Glomerular visceral epithelial cell (primary cell): ENCODE measurements at regions not wholly inside any gene's neighbourhood (a gene's known extent, or its start where the extent isn't known, plus 50 kb on each side); places are given as distances from the start of the nearest gene placed in this dataset.

Experiments
- DNase-seq: peaks from one replicate; pipeline ENCODE4 v3.0.0-alpha.2; 2016; ENCODE audit errors: extremely low spot score

DNA sequence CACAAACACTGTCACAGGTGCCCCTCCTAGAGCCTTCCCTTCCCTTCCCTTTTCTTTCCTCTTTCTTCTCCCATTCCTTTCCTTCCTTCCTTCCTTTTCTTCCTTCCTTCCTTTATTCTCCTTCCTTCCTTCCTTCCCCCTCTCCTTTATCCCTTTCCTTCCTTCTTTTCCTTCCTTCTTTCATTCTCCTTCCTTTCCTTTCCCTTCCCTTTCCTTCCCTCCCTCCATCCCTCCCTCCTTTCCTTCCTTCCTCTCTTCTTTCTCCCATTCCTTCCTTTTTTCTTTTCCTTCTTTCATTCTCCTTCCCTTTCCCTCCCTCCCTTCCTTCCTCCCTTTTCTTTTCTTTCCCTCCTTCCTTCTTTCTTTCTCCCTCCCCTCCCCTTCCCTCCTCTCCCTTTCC is 170.0 kb downstream of the ENGASE start:
- DNase-seq = no peak

DNA sequence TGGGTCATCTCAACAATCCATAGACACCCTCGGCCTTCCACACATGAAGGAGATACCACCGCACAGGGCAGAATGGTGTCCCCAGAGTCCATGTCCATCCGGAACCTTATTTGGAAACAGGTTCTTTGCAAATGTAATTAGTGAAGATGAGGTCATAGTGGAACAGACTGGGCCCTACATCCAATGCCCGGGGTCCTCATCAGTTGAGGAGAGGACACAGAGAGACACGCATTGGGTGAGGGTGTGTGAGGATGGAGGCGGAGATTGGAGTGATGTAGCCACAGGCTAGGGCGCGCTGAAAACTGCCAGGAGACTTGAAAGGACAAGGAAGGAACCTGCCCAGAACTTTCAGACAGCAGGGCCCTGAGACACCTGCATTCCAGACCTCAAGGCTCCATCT is 169.4 kb downstream of the ENGASE start:
- DNase-seq = no peak

DNA sequence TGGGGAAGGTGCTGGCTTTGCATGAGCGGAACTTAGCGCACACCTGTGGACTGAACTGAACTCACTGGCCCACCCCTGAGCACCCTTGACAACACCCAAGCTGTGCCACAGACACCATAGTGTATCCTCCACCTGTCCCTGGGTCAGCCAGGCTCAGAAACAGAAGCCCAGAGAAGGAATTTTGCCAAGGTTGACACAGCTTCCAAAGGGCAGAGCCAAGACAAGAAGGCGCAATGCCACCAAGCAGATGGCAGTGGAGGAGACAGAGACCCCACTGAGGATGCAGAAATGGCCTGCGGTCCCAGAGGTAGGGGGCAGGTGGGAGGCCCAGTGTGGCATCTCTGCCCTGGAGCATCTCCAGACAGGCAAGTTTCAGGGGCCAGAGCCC is 169.0 kb downstream of the ENGASE start:
- no peak for DNase-seq

DNA sequence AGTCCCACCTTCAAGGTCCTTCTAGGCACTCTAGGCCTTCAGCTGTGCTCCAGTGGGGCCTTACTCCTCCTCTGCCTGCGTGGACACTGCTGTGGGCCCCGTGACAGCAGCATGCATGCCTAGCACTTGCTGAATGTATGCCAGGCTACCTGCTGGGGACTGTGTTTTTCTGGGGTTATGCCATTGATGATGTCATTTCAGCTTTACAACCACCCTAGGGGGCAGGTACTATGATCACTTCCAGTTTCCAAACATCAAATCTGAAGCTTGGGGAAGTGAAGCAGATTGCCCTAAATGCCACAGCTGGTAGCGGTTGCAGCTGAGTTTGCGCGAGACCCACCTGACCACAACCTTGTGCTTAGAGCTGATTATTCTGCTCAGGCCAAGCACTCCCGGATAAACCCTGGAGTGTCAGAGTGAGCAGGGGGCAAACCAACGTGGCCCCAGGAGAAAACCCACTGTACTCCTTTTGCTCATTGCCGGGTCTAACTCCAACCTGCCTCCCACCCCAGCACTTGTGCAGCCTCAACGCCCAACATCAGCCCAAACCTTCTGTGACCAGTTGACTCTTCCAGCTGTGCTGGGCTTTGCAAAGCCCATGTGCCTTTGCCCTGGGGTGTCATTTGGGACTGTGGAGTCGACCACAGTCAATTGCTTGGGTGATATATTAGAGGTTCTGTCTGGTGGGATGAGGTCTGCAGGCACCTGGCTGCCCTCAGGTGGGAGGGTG is 168.4 kb downstream of the ENGASE start:
- DNase-seq = no peak

DNA sequence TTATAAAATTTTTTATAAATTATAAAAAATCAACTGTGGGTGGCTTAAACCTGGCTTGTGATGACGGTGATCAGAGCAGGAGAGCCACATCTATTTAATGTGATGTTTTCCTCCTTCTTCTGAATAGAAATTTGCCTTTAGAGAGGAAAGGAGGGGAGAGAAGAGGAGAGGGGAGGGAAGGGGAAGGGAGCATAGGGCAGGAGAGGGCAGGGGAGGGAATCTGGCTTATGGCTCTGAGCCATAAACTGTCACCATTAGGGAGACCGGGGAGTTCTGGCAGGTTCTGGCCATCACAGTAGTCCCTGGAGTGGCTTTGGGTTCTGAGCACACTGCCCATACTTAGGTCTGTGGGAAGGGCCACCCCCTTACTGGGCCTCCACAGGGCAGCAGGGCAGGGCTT is 167.8 kb downstream of the ENGASE start:
- no peak for DNase-seq

DNA sequence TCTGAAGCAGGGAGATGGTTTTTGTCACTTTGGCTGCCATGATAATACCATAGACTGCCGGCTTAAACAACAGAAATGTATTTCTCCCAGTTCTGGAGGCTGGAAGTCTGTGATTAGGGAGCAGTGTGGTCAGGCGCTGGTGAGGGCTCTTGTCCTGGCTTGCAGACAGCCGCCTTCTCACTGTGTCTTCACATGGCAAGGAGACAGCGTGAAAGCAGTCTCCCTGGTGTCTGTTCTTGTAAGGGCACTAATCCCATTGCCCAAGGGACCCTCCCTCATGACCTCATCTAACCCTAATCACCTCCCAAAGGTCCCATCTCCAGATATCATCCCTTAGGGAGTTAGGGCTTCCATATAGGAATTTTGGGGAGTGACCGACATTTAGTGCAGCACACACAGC is 167.0 kb downstream of the ENGASE start:
- no peak for DNase-seq

DNA sequence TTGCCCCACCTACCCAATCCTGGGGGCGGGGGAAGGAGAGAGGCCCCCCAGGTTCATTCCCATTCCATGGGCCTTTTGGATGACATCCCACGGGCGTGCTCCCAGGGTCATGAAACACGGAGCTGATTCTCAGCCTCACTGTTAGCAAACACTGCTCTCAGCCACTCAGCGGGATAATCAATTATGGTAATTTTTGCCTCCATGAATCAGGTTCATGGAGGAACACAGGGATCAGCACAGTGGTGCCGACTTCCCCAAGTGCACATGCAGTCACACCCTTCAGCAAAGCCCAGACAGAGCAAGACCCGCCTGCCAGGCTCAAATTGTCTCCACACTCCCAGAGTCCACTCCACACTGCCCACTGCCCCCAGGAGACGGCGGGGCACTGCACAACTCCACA is 164.6 kb downstream of the ENGASE start:
- DNase-seq = no peak

DNA sequence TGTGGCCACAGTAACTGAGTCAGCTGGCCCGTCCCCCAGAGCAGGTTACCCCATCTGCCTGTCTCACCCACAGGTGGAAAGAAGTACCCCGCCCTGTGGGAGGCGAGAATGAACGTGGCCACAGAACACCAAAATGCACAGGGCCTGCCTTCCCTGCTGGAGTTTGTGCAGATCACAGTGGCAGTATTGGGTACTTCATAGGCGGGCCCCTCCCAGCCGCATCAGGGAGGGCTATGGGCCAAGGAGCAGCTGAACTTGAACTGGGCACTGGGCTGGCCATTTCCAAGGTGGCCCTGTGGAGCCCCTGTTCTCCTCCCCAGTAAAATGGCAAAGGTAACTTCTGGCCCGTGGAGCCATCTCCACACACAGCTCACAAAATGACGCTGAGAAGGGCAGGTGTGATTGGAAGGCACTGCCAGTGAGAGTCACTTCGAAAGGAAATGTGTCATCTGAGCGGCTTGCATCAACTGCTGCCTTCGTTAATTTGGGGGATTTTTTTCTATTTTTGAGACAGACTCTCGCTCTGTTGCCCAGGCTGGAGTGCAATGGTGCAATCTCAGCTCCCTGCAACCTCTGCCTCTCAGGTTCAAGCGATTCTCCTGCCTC is 162.9 kb downstream of the ENGASE start:
- no peak for DNase-seq

DNA sequence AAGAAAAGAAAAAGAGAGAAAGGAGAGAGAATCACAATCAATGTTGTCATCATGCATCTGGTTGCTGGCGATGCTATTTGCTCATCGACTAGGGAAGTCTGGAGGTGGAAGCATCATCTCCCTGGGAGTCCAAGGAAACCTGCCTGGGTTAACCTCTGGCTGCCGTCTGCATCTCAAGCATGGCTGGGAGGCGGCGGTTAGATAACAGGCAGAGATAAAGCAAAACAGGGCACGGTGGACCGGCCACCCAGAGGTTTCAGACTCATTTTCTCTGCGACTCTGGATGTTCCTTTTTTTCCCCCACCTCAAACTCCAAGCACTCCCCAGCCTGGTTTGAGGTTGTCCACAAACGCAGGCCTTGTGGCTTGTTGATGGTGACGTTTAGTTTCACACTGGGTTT is 161.2 kb downstream of the ENGASE start:
- DNase-seq = no peak

DNA sequence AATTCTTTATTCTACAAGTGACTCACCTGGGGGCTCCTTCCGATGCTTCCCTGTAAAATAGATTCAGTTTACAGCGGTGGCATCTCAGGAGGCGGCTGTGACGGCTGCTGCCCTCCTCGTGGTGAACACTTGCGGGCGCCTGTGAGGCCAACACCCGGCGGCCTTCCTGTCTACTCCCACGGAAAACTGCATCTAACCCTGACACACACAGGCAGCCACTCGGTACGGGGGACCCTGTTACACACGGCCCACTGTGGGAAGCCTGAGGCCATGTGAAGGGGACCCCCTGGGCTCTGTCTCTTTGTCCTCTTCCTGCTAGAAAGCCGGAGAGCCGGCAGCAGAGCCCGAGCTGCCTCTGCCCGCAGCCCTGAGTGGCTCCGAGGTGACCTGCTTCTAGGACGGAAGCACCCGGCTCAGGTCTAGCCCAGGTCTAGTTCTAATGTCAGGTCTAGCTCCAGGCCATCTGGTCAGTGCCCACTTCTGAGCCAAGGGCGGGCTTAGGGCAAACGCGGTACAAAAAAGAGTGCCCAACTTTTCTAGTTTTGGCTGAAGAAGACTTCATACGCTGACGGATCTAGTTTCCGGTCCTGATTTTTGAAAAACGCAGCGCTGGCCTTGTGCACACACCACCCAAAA is 159.4 kb downstream of the ENGASE start:
- no peak for DNase-seq

DNA sequence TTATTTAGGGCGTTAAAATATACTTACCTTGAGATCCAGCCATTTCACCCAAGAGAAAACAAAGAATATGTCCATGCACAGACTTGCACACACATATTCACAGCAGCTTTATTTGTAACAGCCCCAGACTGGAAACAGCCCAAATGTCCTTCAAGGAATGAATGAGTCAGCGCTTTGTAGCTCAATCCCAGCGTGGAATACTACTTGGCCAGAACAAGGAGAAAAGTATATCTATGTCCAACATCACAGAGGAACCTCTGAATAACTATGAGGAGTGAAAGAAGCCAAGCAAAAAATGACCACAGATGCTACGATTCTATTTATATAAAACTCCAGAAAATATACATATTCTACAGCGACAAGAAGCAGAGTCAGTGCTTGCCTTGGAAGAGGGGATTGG is 158.3 kb downstream of the ENGASE start:
- no peak for DNase-seq

DNA sequence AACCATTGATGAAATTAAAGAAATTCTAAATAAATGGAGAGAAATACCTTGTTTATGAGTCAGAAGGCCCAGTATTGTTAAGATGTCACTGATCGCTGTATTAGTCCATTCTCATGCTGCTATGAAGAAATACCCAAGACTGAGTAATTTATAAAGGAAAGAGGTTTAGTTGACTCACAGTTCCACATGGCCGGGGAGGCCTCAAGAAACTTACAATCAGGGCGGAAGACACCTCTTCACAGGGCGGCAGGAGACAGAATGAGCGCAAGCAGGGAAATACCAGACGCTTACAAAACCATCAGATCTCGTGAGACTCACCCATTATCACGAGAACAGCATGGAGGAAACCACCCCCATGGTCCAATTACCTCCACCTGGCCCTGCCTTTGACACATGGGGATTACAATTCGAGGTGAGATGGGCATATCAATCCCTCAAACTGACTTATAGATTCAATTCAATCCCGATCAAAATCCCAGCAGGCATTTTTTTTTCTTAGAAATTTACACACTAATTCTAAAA is 157.2 kb downstream of the ENGASE start:
- no peak for DNase-seq

DNA sequence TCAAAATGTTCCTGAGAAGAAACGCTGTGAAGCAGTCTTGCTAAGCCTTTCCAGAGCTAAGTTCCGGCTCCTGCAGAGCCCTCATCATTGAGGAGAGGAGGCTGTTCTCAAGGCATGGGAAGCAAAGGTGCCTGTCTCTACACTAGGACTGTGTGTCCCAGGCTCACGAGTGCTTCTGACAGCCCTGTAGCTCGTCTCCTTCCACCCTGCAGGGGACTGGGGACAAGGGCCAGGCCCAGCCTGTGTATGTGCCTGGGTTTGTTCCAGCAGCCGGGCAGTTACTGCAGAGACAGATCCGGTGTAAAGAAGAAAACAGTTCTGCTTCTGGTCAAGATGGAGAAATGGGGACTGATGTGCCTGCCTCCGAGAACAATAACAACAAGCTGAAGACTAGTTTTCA is 156.0 kb downstream of the ENGASE start:
- DNase-seq = no peak

DNA sequence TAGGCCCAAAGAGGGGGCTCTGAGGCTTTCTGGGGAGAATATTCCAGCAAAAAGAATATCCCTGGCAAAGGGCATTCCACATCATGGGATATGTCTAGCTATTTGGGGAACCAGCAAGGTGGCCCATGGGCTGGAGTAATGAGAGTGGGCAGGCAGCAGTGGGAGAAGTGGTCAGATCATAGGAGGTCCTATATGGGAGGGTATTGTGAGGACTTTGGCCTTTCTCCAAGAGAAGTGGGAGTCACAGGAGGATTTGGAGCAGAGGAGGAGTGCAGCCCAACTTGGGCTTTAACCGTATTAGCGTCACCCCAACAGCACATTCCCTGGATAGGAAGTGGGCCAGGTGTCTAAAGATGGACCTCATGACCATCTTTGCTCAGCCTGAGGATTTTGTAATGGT is 151.4 kb downstream of the ENGASE start:
- DNase-seq = no peak

DNA sequence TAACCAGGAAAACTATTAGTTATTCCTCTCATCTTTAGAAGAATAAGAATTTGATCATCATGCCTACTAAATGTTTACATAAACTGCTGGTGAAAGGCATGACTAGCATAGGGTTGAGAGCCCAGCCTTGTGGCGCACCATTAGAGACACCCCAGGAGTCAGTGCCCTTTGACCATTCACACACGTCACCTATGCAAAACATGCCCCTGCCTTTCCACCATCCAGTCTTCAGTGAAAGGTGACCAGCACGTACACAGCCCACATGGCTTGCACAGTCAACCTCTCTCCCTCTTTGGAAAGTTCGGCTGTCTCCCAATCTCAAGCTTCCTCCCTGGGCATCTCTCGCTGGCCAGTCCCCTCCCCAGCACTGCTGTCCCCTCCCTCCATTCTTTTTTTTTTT is 150.3 kb downstream of the ENGASE start:
- no peak for DNase-seq

DNA sequence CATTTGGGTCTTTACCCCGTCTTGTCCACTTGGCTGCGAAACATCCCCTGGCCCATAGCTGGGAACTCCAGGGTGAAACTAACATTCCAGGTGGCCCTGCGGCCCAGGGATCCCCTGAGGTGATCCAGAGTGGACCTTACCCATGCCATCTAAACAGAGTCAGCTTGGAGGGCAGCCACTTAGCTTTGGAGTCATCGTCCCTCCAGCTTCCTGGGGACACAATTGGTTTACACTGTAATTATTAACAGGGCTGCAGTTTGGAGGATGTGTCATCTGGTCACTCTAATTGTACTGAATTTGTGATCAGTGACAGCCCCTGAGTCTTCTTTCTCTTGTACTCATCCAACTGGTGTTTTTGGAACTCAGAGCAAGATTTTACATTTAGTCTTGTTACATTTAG is 149.9 kb downstream of the ENGASE start:
- no peak for DNase-seq

DNA sequence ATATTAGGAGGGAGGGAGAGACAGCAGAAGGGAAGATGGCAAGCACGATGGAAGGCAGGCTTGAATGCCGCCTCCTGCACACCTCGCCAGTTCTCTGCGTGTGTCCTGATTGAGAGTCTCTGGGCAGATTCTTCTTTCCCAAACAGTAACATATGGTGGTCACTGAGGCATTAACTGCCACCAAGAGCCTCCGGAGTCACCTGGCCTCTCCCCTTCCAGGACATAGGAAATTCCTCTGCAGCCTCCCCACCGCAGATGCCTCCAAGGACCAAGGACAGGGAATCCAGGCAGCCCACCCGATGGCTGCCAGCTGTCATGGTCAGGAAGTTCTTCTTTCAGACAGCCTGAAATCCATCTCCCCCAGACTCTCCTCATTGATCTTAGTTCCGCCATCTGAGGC is 149.3 kb downstream of the ENGASE start:
- DNase-seq = no peak

DNA sequence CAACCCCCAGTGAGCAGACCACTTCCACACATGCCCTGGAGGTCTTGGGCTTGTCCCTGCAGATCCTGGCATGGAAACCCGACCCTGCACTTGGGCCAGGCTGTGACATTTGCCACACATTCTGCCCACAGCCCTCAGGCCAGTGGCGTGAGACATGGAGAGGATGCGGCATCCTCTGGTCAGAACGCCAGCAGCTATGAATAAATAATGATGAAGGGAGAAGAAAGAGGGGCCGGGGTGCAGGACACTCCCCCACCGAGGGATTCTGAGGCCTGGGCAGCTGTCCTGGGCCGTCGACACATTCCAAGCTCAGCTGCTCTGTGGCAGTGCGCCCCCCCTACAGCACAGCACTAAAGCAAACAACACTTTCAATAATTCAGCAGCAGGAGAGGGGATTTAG is 148.8 kb downstream of the ENGASE start:
- DNase-seq = no peak

DNA sequence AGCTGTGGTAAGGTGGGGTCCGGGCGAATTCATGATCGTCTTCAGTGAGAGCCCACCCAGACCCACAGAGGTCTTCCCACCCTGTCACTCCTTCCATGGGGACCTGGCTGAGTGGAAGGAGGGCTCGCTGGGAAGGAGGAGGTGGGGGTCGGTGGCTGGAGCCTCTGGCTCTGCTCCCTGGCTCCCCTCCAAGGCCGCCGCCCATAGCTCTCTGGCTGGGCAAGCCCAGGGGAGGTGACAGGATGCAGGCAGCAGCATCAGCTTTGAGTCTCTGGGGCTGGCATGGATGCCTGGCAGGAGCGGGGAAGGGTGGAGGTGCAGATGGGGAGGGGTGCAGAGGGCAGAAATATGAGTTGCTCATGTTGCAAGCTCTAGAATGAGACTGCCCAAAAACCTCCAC is 147.0 kb downstream of the ENGASE start:
- no peak for DNase-seq

DNA sequence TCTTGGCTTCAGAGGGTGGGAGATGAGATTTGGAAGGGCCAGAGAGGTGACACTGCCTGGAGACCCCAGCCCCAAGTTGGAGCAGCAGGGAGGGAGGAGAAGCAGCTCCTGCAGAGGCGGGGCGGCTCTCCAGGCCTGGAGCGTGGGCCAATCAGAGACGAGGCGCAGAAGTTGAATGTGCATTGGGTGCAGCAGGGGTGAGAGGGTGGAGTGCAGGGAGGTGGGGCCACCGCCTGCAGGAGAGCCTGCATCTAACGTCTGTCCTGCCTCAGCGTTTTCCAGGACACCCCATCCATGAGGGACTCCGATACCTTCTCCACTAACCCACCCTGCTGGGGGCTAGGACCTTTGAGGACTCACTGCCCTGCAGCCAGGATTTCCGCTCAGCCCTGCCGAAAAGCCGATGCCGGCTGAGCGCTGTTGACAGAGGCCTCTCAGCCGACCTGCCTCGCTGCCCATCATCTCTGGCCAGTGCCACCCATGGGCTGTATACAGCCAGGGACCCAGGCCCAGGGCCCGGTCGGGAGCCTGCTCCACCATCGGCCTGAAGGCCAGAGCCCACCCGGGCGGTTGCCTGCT is 146.2 kb downstream of the ENGASE start:
- DNase-seq = no peak

DNA sequence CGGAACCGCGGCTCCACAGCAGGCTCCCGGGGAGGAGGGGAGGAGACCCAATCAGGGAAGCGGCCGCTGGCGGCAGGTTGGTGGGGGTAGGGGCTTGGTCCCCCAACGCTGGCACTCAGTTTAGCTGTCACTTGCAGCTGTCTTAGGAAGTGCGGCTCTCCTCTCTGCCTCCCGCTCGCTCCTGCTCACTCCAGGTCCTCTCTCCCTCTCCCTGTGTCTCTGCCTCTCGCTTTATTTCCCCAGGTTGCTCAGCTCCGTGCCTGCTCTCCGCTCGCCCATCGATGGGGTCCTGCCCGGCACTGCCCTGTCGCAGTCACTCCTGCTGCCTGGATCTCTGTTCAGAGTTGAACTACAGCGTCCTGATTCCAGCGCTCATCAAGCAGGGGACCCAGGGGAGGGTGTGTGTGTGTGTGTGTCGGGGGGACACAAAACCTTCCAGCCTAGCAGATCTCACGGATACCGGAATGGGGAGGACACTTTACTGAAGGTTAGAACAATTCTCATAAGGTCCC is 145.6 kb downstream of the ENGASE start:
- DNase-seq = no peak

DNA sequence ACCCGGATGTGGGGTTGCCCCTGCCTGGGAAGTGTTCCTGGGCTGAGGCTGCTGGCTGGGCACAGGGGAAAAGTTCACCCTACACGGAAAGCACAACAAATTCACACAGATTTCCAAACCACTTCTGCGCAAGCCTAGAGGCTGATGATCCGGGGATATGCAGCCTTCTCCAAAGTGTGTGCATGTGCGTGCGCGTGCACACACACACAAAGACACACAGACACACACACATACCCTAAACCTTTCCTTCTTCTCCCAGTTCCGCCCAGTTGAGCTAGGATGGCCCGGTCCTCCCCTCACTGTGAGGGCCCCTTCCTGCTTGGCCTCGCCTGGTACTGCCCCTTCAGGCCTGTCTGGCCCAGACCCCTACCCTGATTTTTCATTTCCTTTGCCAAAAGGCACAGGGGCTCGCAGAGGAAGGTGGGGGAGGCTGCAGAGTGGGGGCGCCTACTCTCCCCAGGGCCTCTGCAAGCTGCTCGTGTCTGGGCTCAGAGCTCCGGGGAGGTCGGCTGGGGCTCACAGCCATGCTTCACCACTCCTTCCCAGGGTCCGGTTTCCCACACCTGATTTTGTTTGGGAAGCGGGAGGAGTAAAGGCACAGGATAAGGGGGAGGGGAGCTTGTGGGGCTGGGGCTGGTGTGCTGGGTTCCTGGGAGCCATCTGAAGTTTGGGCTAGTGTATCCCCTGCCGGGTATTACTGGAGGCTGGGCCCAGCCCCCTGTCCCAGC is 144.7 kb downstream of the ENGASE start:
- DNase-seq = no peak
